Activated CD4-positive, alpha-beta T cell treated with anti-CD3 and anti-CD28 coated beads, Interleukin-2, Interleukin-4, amounts not matched to agents 100 ng/mL and 50 ng/mL, durations not matched to agents 16 hours and 8 hours (primary cell): ENCODE measurements at regions not wholly inside any gene's neighbourhood (a gene's known extent, or its start where the extent isn't known, plus 50 kb on each side); places are given as distances from the start of the nearest gene placed in this dataset.
A peak's percentile ranks its signal among the peaks of the same experiment; 100 is the strongest.
"Not testable (repeated sequence)": the region's sequence is repeated elsewhere in the genome, so short reads cannot be mapped to it uniquely, and the experiment has no call there.

Source experiments
- DNase-seq: peaks from one replicate; pipeline ENCODE4 v3.0.0-alpha.2; 2020; ENCODE audit warnings: low spot score

DNA sequence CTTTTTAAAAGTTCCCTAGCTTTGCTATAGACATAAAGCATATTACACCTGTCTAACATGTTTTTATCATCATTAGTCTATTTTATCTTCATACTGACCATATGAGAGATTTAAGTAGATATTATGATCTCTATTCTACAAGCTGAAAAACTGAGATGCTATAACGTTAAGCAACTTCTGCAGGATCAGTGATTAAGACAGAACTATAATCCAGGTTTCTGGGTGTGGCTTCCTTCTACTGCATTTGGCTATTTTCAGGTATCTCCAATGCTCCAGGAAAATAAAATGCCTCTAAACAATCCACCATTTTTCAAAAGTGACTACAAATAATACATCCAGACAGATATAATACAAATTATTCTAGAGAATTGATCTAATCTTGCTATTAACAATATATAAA, 53.4 kb downstream of the RGS2 start:
- DNase-seq = no peak

- DNase-seq = no peak
Measured at GRCh38 chr1:192866241-192866868, 57.5 kb downstream of the RGS2 start.

- DNase-seq = no peak
Measured at GRCh38 chr1:192867180-192867579, 58.3 kb downstream of the RGS2 start.

DNA sequence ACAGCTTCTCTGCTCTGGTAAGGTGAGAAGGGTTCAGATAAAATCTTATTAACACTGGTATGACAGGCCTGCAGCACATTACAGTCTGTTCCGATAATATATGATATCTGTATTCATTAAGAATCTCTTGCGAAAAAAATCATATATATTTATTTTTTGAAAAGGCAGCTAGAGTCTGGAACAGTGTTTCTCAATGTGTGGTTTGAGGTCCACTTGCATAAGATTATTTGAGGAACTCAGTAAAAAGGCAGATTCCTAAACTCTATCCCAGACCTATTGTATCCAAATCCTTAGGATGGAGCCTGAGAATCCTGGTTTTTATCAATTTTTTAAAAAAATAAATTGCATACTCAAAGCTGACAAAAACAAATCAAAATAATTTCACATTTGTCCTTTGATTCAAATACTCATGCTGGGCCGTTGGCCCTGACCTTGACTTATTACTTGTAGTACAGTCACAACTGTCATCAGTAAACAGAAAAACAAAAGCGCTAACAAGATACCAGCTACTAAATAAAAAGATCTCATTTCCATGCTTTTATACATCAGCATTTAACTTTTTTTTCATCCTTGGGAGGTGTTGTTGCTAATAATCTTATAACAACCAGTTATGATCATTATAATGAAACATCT, 60.6 kb downstream of the RGS2 start:
- DNase-seq = no peak

- no peak for DNase-seq
Measured at GRCh38 chr1:192872010-192872409, 63.2 kb downstream of the RGS2 start.

DNA sequence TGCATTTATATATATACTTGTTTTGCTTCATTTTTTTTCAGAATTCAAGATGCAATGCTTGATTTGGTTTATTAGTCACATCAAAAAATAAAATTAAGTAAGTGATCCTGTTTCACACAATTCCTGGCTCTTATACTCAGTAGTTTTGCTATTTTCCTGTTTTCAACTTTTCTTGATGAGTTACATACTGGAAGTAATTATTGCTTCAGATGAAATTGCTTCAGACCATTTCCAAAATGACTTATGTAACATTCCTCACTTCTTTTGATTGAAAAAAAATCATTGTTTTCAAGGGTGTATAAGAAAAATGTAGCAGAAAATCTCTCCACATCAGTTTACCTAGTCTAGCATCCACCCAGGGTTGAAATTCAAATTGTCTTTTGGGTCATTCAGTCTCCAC, 65.0 kb downstream of the RGS2 start:
- no peak for DNase-seq

GRCh38 chr1:192876633-192877032, 67.8 kb downstream of the RGS2 start:
- DNase-seq = no peak

- peak; percentile 3 for DNase-seq
Measured at GRCh38 chr1:192877283-192877886, 68.5 kb downstream of the RGS2 start.

GRCh38 chr1:192878249-192878648, 69.4 kb downstream of the RGS2 start:
- DNase-seq = no peak

- no peak for DNase-seq
Measured at GRCh38 chr1:192879406-192879805, 70.6 kb downstream of the RGS2 start.

- no peak for DNase-seq
Measured at GRCh38 chr1:192880231-192880630, 71.4 kb downstream of the RGS2 start.

- DNase-seq = no peak
Measured at GRCh38 chr1:192884241-192884640, 75.4 kb downstream of the RGS2 start.

DNA sequence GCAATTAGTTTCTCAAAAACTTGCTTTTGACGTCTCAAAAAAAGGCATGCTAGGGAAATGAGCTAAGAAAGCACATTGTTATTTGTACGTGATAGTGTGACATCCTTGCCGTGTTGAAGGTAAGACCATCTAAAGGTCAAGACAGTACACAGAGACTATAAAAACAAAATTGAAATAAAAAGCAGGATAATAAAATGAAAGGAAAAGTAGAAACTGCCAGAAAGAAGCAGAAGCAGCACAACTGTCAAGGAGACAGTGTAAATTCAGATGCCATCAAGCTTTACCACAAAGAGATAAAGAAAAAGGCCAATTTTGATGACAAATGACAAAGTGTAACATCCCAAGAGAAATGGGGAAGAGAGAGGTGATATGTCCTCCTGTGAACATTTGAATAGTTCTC, 76.5 kb downstream of the RGS2 start:
- not testable (repeated sequence) for DNase-seq

DNA sequence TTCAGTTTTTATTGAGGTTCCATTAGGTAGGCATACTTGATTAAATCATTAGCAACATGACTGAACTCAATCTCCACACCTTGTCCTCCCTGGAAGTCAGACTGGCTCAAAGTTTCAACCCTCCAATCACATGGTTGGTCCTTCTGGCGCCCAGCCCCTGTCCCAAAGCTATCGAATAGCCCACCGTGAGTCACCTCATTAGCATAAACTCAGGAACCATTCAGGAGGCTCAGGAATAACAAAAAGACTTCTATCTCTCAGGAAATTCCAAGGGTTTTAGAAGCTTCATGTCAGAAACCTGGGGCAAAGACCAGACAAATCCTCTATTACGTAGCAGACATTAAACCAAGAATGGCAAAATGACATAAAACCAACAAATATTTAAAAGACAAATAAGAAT, 78.6 kb downstream of the RGS2 start:
- no peak for DNase-seq

- no peak for DNase-seq
Measured at GRCh38 chr1:192888574-192888973, 79.7 kb downstream of the RGS2 start.

GRCh38 chr1:192889082-192889481, 80.2 kb downstream of the RGS2 start:
- DNase-seq = no peak

DNA sequence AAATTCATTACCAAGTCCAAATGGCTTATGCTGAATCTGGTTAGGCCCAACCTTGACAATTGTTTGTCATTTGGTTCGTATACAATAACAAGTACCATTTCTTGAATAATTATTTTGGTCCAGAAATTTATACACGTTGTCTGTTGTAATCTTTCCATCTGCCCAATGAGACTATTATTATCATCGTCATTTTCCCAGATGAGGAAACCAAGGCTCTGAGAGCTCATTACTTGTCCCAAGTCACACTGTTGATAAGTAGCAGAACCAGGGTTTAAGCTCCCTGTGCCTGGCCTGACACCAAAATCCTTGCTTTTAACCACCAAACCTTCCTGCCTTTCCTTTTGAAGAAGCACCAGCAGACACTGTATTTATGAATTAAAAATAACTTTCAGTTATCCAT, 81.3 kb downstream of the RGS2 start:
- DNase-seq = no peak

DNA sequence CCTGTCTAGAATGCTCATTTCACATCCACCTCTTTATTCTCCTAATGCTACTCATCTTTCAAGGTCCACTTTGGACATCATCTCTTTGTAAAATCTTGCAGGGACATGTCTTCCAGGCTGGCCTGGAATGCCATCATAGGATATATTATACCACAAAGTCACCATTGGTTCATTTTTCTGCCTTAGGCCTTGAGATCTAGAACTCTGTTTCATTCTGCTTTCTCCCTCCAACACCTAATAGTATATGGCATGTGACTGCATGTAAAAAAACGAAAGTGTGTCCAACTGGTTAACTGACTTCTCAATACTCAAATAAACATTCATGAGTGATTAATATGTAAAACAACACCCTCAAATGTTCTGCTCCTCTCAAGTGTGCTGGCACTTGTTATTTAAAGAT, 84.1 kb downstream of the RGS2 start:
- DNase-seq = no peak

- DNase-seq = not testable (repeated sequence)
Measured at GRCh38 chr1:192895487-192895886, 86.6 kb downstream of the RGS2 start.

DNA sequence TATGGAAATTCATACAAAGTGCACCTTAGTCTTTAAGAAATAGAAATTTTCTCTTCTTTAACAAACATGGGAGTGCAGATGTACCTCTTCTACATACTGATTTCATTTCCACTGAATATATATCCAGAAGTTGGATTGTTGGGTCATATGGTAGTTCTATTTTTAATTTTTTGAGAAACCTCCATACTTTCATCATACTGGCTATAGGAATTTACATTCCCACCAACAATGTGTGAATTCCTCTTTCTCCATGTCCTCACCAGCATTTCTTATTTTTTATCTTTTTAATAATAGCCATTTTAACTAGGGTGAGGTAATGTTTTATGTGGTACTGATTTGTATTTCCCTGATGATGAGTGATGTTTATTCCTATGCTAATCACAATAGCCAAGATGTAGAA, 87.5 kb downstream of the RGS2 start:
- no peak for DNase-seq

DNA sequence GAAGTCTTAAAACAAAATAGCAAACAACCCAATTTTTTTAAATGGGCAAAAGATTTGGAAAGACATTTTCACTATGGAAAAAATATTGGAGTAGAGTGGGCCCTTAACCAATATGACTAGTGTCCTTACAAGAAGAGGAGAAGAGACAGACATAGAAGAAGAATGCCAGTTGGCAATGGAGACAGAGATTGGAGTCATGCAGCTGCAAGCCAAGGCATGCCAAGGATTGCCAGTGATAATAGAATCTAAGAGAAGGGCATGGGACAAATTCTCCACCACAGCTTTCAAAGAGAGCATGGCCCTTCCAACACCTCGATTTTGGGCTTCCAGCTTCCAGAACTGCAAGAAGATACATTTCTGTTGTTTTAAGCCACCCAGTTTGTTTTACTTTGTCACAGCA, 92.7 kb downstream of the RGS2 start:
- no peak for DNase-seq

DNA sequence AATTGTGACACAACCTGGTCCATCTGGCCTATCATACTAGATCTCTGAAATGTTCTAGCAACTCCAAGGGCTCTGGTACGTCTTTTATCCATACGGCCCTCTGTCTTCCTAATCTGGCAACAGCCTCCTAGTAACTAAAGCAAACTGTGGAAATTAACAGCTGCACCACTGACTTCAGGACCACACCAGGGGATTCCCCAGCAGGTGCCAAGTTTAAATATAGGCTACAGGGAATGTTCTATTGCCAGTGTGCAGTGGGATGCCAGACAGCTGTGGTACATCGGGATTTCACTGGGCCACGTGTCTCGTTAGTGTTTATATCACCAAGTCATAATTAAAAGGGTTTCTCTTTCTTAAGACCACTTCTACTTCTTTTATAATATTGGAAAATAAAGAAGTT, 94.3 kb downstream of the RGS2 start:
- no peak for DNase-seq

GRCh38 chr1:192904438-192904895, 95.6 kb downstream of the RGS2 start:
- peak; percentile 4 for DNase-seq

GRCh38 chr1:192905049-192905448, 96.2 kb downstream of the RGS2 start:
- DNase-seq = no peak
